Fibroblast of pulmonary artery (primary cell): ENCODE measurements at regions not wholly inside any gene's neighbourhood (a gene's known extent, or its start where the extent isn't known, plus 50 kb on each side); places are given as distances from the start of the nearest gene placed in this dataset.

Experiments used
- DNase-seq: peaks from one replicate; pipeline ENCODE4 v3.0.0-alpha.2; 2010; ENCODE audit warnings: low read depth
- H3K4me3 ChIP-seq: replicated peaks from 2 replicates; pipeline ENCODE4 v1.5.1; 2011; ENCODE audit warnings: low read depth, mild to moderate bottlenecking, control low read depth, low read length, moderate library complexity
- CTCF ChIP-seq: IDR thresholded peaks from 2 replicates; pipeline ENCODE4 v1.5.1; 2011; ENCODE audit warnings: mild to moderate bottlenecking, control low read depth, low read length, inconsistent platforms; ENCODE audit errors: missing control alignments

- DNase-seq: no peak
- no peak for TF ChIP-seq CTCF
These were observed 295.8 kb downstream of the GABRB3 start for GRCh38 chr15:26477044-26477443.

GRCh38 chr15:26475554-26475953 is 297.3 kb downstream of the GABRB3 start:
- DNase-seq: no peak
- no peak for TF ChIP-seq CTCF
- no peak overlapping the region for H3K4me3 ChIP-seq

More at GRCh38 chr15:26477044-26477443, 295.8 kb downstream of the GABRB3 start:
- H3K4me3 ChIP-seq: no peak overlapping the region

- DNase-seq: no peak
- no peak overlapping the region for H3K4me3 ChIP-seq
- TF ChIP-seq CTCF: no peak
These were observed 300.2 kb downstream of the GABRB3 start for GRCh38 chr15:26472661-26473060.

DNA sequence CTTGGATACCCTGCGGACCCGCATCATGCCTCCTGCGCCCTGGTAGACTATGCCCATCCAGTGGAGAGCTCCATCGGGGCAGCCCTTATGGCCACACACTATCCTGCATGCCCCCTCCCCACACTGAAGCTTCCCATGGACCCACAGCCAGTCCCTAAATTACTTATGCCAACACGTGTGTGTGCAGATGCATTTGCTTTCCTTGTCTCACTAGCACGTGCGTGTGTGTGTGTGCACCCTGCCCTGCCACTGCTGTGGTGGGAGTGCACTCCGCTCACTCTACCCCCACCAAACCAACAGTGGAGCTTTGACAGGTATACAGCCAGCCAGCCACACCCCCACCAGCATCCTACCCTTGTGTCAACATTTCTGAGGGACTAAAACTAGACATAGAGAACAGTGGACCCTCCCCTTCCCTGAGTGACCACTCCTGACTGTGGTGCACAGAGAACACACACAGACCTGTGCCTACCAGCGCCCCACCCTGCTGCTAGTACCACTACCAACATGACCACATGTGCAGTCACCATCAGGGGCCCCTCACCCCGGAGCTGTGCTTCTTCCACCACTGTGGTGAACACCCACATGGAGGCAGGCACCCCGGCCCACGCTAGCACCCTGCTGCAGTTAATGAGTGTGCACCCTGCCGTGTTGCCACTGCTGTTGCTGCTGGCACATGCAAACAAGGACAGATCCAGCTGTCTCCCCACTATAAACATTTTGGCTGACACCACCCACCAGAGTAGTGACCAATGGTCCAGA is 310.8 kb downstream of the GABRB3 start:
- TF ChIP-seq CTCF: no peak

GRCh38 chr15:26460165-26460564 is 312.7 kb downstream of the GABRB3 start:
- no peak for TF ChIP-seq CTCF
- DNase-seq: no peak
- H3K4me3 ChIP-seq: no peak overlapping the region

More for the DNA sequence above, 310.8 kb downstream of the GABRB3 start:
- DNase-seq: no peak
- no peak overlapping the region for H3K4me3 ChIP-seq

DNA sequence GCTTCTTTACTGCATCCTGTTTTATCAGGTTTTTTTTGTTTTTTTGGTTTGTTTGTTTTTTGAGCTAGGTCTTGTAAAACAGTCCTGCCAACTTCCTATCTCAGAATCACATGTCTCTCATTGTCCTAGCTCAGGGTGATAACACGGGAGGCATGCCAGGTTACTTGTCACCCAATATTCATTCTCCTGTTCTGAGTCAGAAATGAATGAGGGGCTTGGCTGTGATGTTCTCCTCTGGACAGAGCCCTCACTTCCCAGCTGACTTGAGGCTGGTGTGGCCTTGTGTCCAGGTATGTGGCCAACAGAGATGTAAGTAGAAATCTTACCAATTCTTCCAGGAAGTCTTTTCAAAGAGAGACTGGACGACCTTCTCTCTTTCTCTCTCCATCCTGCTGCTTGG is 317.0 kb downstream of the GABRB3 start:
- no peak for DNase-seq
- no peak for TF ChIP-seq CTCF
- H3K4me3 ChIP-seq: no peak overlapping the region

DNA sequence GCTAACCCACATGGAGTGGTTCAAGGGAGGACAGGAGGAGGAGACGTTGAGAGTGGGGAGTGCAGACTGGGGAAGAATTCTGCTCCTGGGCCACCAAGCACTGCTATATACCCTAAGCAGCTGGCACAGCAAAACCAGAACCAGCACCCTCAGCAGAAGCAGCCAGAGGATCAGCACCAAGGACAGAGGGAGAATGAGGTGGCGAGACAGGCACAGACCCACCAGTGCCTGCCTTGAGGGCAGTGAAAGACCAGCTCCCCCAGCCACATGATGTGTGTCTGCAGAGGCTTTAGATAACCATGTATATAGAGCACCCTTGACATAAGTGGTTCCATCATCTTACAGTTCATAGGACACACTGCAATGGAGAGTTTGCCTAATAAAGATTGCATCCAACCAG is 319.0 kb downstream of the GABRB3 start:
- no peak for TF ChIP-seq CTCF
- DNase-seq: no peak
- no peak overlapping the region for H3K4me3 ChIP-seq
